K562 (cell line): ENCODE measurements at regions not wholly inside any gene's neighbourhood (a gene's known extent, or its start where the extent isn't known, plus 50 kb on each side); places are given as distances from the start of the nearest gene placed in this dataset.

Source experiments
- CREB1 ChIP-seq, 2 experiments: sonication (generic) in 1 of 2; formaldehyde crosslinking in 1 of 2; IDR thresholded peaks; 2 replicates each; pipeline versions ENCODE4 v1.6.1 to v1.8.0; 2012 to 2022; ENCODE audit warnings: inconsistent platforms in 1 of 2, mild to moderate bottlenecking in 1 of 2, missing genetic modification reagents in 1 of 2, moderate library complexity in 1 of 2
- CTCF ChIP-seq, 3 experiments: IDR thresholded peaks in 2 of 3; conservative IDR thresholded peaks in 1 of 3; 2 replicates each; pipeline ENCODE4 v1.5.1; 2011 to 2012; ENCODE audit warnings: low read length in 3 of 3, mild to moderate bottlenecking in 3 of 3, control low read depth in 2 of 3, improper control_type of control experiment in 1 of 3, inconsistent platforms in 1 of 3, low read depth in 1 of 3, mixed read lengths in 1 of 3, moderate library complexity in 1 of 3; ENCODE audit not compliant: insufficient read depth in 2 of 3
- ERF ChIP-seq: fragments of 450-650 bp; formaldehyde crosslinking; IDR thresholded peaks from 2 replicates; pipeline ENCODE4 v1.4.0; 2020; ENCODE audit warnings: mild to moderate bottlenecking, mixed read lengths
- FOXK1 ChIP-seq: sonication (generic); formaldehyde crosslinking; IDR thresholded peaks from 2 replicates; pipeline ENCODE4 v1.8.0; 2022; ENCODE audit warnings: missing genetic modification reagents, mild to moderate bottlenecking, borderline replicate concordance
- FOXM1 ChIP-seq, 2 experiments: fragments of 450-650 bp in 1 of 2; sonication (generic) in 1 of 2; formaldehyde crosslinking in 1 of 2; IDR thresholded peaks; 2 replicates each; pipeline versions ENCODE4 v1.6.1 to v1.9.0; 2017 to 2022; ENCODE audit warnings: low read depth in 2 of 2, mild to moderate bottlenecking in 2 of 2, missing genetic modification reagents in 1 of 2, moderate library complexity in 1 of 2
- POLR2AphosphoS5 ChIP-seq: IDR thresholded peaks from 2 replicates; pipeline ENCODE4 v1.6.1; 2011; ENCODE audit warnings: mild to moderate bottlenecking, low read depth, low read length, moderate library complexity; ENCODE audit not compliant: control insufficient read depth, insufficient read depth
- RAD21 ChIP-seq, 2 experiments: fragments of 250-450 bp in 1 of 2; fragments of 450-650 bp in 1 of 2; sonication (Bioruptor Pico) in 1 of 2; formaldehyde crosslinking in 1 of 2; IDR thresholded peaks in 1 of 2; conservative IDR thresholded peaks in 1 of 2; 2 replicates each; pipeline versions ENCODE4 v1.4.0 to v1.8.0; 2020 to 2022; ENCODE audit warnings: mild to moderate bottlenecking in 2 of 2, moderate library complexity in 1 of 2
- RBM17 ChIP-seq: fragments of 200-400 bp; formaldehyde crosslinking; IDR thresholded peaks from 2 replicates; pipeline ENCODE4 v1.6.1; 2017; ENCODE audit warnings: low read depth, mild to moderate bottlenecking, low read length, borderline replicate concordance
- YY1 ChIP-seq, 3 experiments: IDR thresholded peaks; 2 replicates each; pipeline ENCODE4 v1.6.1; 2011; ENCODE audit warnings: low read length in 2 of 3, mild to moderate bottlenecking in 2 of 3, moderate library complexity in 2 of 3, borderline replicate concordance in 1 of 3, control low read depth in 1 of 3, low read depth in 1 of 3; ENCODE audit not compliant: insufficient read depth in 3 of 3, insufficient replicate concordance in 2 of 3, control insufficient read depth in 1 of 3, insufficient read length in 1 of 3; ENCODE audit errors: extremely low read depth in 1 of 3
- ZNF274 ChIP-seq: IDR thresholded peaks from 2 replicates; pipeline ENCODE4 v1.6.1; 2011; ENCODE audit warnings: low read depth, mild to moderate bottlenecking, low read length, moderate library complexity, borderline replicate concordance
- ZNF384 ChIP-seq: IDR thresholded peaks from 2 replicates; pipeline ENCODE4 v1.6.1; 2012; ENCODE audit warnings: low read depth, low read length, improper control_type of control experiment
- ZNF589 ChIP-seq: fragments of 200-800 bp; sonication (Bioruptor generic); IDR thresholded peaks from 2 replicates; pipeline ENCODE4 v1.6.1; 2016; ENCODE audit warnings: low read depth, missing genetic modification characterization, missing compliant biosample characterization
- TF ChIP-seq, protein P1 (sequence below): fragments of 450-650 bp; IDR thresholded peaks from 2 replicates; pipeline ENCODE4 v1.6.1; 2016; ENCODE audit warnings: antibody characterized with exemption

GRCh38 chr14:99094901-99095300, 177.1 kb downstream of the BCL11B start:
- TF ChIP-seq CTCF (IDR thresholded peaks at IDR 0.05 in 2 of 3, conservative IDR thresholded peaks at IDR 0.05 in 1 of 3; ENCODE audit: insufficient read depth in 2 of 3, low read depth in 1 of 3, low read length in 3 of 3): no peak
- TF ChIP-seq ZNF384: no peak
- TF ChIP-seq, protein P1, sequence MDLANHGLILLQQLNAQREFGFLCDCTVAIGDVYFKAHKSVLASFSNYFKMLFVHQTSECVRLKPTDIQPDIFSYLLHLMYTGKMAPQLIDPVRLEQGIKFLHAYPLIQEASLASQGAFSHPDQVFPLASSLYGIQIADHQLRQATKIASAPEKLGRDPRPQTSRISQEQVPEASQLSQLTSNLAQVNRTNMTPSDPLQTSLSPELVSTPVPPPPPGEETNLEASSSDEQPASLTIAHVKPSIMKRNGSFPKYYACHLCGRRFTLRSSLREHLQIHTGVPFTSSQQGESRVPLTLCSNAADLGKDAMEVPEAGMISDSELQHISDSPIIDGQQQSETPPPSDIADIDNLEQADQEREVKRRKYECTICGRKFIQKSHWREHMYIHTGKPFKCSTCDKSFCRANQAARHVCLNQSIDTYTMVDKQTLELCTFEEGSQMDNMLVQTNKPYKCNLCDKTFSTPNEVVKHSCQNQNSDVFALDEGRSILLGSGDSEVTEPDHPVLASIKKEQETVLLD: no peak
- no peak for TF ChIP-seq RAD21 (CRISPR knock-in tag; conservative IDR thresholded peaks at IDR 0.05 in 1 of 2, IDR thresholded peaks at IDR 0.05 in 1 of 2)
- TF ChIP-seq CREB1 (IDR thresholded peaks at IDR 0.05): no peak
- no peak for TF ChIP-seq CREB1 (CRISPR knock-in tag; IDR thresholded peaks at IDR 0.05)
- TF ChIP-seq RBM17: no peak
- no peak for TF ChIP-seq YY1 (IDR thresholded peaks at IDR 0.05; ENCODE audit: borderline replicate concordance in 1 of 3, control insufficient read depth in 1 of 3, extremely low read depth in 1 of 3, insufficient read depth in 3 of 3, insufficient read length in 1 of 3, insufficient replicate concordance in 2 of 3, low read depth in 1 of 3, low read length in 2 of 3)
- no peak for TF ChIP-seq FOXM1 (IDR thresholded peaks at IDR 0.05; ENCODE audit: low read depth)
- no peak for TF ChIP-seq FOXM1 (CRISPR knock-in tag; IDR thresholded peaks at IDR 0.05; ENCODE audit: low read depth)
- no peak for TF ChIP-seq FOXK1
- TF ChIP-seq ZNF589 (CRISPR knock-in tag): no peak
- TF ChIP-seq ZNF274: no peak
- TF ChIP-seq ERF (CRISPR knock-in tag): no peak
- no peak for TF ChIP-seq POLR2AphosphoS5
